HFF-Myc (cell line): ENCODE measurements at regions not wholly inside any gene's neighbourhood (a gene's known extent, or its start where the extent isn't known, plus 50 kb on each side); places are given as distances from the start of the nearest gene placed in this dataset.

ENCODE experiments used
- DNase-seq: peaks from one replicate; pipeline ENCODE4 v3.0.0-alpha.2; 2011; ENCODE audit warnings: low read depth; ENCODE audit errors: extremely low read depth
- H3K4me3 ChIP-seq: replicated peaks from 2 replicates; pipeline ENCODE4 v1.5.1; 2011; ENCODE audit warnings: low read depth, mild to moderate bottlenecking, control low read depth, low read length
- TF ChIP-seq, protein P1 (sequence below): IDR thresholded peaks from 2 replicates; pipeline ENCODE4 v1.5.1; 2012; ENCODE audit warnings: mild to moderate bottlenecking, low read depth, low read length, control low read depth; ENCODE audit errors: missing control alignments

DNA sequence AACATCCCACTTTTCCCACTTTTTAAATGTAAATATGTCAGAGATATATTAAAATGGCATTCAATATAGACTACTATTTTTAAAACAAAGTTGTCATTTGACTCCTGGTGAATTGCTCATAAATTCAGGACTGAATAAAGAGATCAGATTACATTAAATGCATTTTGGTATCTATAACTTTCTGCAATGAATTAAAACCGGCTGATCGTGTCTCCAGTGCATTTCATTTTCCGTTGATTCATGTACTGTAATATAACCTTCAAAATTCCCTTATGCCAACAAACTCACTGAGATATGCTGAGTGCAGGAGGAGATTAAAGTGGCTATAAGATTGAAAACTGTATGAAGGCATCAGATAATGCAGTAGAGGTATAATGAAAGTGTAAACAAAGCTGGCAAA is 361.1 kb upstream of the CDIN1 start:
- TF ChIP-seq, protein P1, sequence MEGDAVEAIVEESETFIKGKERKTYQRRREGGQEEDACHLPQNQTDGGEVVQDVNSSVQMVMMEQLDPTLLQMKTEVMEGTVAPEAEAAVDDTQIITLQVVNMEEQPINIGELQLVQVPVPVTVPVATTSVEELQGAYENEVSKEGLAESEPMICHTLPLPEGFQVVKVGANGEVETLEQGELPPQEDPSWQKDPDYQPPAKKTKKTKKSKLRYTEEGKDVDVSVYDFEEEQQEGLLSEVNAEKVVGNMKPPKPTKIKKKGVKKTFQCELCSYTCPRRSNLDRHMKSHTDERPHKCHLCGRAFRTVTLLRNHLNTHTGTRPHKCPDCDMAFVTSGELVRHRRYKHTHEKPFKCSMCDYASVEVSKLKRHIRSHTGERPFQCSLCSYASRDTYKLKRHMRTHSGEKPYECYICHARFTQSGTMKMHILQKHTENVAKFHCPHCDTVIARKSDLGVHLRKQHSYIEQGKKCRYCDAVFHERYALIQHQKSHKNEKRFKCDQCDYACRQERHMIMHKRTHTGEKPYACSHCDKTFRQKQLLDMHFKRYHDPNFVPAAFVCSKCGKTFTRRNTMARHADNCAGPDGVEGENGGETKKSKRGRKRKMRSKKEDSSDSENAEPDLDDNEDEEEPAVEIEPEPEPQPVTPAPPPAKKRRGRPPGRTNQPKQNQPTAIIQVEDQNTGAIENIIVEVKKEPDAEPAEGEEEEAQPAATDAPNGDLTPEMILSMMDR, result no peak
- no peak overlapping the region for H3K4me3 ChIP-seq
- no peak for DNase-seq

DNA sequence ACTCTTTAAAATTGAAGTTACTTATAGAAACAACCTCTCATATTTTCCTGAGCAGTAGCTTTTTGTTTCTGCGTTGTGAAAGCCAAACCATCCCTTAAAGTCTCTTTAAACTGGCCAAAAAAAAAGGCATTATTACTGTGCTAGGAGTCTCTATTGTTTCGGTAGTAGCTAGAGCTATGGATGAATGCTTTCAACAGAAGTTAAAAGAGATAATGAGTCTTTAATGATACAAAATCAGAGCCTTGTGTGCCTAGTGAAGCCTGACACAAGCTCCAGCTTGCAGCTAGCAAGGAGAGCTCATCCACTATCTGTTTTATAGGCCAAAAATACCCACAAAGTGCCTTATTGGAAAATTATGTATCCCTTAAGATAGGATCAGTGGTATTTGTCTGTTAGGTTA is 360.4 kb upstream of the CDIN1 start:
- TF ChIP-seq, protein P1, result no peak
- no peak overlapping the region for H3K4me3 ChIP-seq

DNA sequence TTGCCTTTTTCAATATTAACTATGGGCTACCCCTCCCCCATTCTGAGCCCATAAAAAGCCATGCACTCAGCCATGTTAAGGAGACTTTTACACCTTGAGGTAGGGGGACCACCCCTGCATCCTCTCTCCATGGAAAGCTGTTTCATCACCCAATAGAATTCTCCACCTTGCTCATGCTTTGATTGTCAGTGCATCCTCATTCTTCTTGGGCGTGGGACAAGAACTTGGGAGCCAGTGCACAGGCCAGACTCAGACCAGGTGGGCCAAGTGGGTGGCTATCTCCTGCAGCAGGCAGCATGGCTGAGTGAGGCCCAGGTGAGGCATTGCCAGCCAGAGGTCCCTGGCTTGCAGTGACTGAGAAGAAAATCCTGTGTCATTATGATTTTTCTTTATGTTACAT is 357.4 kb upstream of the CDIN1 start:
- no peak overlapping the region for H3K4me3 ChIP-seq
- DNase-seq, result no peak
- TF ChIP-seq, protein P1, result no peak

More for the DNA sequence above, 360.4 kb upstream of the CDIN1 start:
- DNase-seq, result no peak

DNA sequence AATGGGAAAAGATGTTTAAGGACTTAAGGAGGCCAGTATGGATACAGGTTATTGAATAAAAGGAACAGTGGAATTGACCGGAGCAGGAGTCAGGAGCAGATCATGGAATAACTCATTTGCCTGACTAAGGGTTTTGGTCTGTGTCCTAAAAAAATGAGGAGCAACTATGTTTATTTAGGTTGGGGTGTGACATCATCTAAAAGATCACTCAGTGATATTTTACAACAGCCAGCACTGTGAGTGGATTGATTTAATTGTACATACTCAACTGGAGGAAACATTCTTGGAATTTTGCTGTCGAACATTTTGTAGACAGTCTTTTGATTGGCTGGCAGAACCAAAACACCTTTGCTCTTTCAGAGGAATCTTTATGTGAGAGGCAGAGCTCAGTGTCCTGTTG is 348.6 kb upstream of the CDIN1 start:
- TF ChIP-seq, protein P1, result no peak
- no peak for DNase-seq
- H3K4me3 ChIP-seq, result no peak overlapping the region

DNA sequence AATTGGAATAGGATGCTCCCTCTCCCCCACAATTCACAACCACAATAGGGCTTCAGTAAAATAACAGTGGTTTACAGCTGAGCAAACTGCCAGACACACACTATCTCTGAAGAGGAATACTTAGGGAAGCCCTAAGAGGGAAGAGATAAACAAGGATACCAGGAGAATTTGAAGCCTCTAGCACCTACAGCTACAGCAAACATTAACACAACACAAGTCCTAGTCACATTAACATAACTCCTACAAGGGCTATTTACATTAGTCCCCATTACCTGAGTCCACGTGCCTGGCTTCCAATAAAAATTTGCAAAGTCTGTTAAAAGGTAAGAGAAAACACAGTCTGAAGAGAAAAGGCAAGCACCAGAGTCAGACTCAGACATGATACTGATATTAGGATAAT is 346.9 kb upstream of the CDIN1 start:
- DNase-seq, result no peak
- H3K4me3 ChIP-seq, result no peak overlapping the region

DNA sequence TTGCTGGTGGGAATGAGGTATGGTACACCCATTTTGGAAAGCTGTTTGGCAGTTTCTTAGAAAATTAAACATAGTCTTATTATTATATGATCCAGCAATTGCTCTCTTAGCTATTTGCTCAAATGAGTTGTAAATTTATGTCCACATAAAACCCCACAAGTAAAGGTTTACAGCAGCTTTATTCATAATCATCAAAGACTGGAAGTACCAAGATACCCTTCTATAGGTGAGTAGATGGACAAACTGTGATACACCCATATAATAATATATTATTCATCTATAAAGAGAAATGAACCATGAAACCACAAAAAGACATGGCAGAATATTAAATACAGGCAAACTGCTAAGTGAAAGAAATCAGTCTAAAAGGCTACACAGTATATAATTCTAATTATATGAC is 344.7 kb upstream of the CDIN1 start:
- no peak overlapping the region for H3K4me3 ChIP-seq
- TF ChIP-seq, protein P1, result no peak
- DNase-seq, result no peak

More for the DNA sequence above, 346.9 kb upstream of the CDIN1 start:
- TF ChIP-seq, protein P1, result no peak

DNA sequence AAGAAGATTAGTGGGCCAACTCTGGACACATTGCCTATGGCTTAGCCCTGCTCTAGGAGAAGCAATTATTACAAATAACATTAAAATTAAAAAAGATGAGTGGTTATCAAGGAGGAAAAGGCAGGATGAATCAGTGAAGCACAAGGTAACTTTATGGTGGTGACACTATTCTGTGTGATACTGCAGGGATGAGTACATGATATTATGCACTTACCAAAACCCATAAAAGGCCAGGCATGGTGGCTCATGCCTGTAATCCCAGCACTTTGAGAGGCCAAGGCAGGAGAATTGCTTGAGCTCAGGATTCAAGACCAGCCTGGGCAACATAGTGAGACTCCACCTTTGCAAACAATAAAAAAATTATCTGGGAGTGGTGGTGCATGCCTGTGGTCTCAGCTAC is 344.3 kb upstream of the CDIN1 start:
- TF ChIP-seq, protein P1, result no peak
- no peak for DNase-seq
- H3K4me3 ChIP-seq, result no peak overlapping the region
